GM19099 (cell line): ENCODE measurements at regions not wholly inside any gene's neighbourhood (a gene's known extent, or its start where the extent isn't known, plus 50 kb on each side); places are given as distances from the start of the nearest gene placed in this dataset.

Experiments used
- POLR2A ChIP-seq: IDR thresholded peaks from 3 replicates; pipeline ENCODE4 v1.6.1; 2011; ENCODE audit warnings: low read depth; ENCODE audit not compliant: insufficient read length; ENCODE audit errors: extremely low read depth

DNA sequence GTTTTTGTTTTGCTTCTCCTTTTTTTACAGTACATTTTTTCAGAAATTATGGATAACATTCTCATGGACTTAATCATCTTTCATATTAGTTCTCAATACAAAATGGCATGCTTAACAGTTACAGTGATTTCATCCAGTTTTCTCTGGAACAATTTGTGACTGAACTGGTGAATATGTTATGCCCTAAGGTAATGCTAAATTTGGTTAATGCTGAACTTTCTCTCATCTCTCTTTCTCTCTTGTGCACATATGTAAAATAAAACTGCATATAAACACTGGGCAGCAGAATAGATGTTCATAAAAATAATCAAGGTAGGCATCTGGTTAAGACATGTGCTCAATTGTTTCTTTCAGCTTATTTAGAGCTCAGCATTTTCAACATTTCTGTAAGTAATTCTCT, 196.3 kb upstream of the TMEFF2 start:
- no peak for TF ChIP-seq POLR2A

DNA sequence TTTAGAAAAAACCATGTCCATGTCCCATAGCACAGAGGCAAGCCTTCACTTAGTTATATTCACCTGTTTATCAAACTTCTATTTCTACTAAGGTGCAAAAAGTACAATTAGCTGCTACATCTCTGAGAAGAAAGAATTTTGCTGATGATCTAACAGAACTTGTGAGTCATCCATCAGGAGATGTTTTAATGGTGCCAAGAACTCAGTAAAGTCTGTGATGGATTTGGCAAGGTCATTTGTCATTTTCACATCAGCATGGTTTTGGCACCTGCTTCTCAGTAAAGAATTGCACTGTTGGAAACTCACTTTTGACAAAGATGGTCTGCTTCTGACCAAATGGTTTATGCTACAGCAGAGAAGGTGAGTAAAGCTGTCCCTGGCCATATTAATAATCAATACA, 195.7 kb upstream of the TMEFF2 start:
- no peak for TF ChIP-seq POLR2A

DNA sequence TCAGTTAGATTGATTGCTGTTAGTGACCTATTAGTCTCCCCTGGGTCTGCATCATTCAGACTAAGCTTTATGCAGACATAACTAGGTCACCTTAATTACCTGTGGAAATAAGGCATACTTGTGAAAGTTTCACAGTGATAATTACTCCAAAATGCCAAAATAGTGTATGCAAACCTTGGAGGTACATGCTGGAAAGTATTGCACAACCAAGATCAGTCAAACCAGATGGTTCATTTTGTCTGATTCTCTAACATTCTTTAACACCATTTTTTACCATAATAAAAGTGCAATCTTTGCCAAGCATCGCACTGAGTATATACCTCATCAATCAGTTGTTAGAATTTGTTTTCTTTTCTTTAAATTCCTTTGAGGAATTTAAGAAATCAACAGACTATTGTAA, 186.3 kb upstream of the TMEFF2 start:
- TF ChIP-seq POLR2A: no peak

DNA sequence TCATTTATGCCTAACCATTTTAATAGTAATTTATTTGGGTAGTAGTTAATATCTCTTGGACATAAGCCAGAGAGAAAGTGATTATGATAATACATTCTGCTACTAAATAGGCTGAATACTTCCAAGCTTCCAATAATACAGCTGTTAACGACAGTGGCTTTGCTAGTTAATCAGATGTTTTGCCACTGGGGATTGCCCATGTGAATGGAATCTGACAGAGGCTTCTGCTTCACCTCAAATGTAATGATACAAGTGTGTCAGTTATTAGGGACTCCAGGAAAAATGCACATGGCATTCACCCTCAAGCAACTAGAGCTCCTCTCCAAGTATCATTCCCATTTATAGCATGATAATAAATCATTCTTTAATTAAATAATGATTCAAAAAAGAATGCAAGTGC, 185.0 kb upstream of the TMEFF2 start:
- TF ChIP-seq POLR2A: no peak

DNA sequence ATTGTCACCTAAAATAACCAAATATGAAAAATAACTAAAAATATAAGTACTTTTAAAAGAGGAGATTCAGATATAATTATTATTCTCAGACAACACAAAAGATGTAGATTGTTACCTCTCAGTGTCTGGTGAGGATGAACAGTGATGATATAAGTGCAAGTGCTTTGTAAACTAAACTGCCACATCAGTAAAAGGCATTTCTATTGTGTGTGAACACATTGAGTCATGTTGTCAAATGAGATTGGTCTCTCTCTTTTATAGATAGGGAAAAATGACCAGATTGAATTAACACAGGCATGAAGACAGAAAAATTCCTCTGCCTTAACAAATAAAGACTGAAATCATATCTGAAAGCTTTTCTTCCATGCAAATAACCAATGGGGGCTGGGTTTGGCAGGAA, 182.4 kb upstream of the TMEFF2 start:
- TF ChIP-seq POLR2A: no peak

DNA sequence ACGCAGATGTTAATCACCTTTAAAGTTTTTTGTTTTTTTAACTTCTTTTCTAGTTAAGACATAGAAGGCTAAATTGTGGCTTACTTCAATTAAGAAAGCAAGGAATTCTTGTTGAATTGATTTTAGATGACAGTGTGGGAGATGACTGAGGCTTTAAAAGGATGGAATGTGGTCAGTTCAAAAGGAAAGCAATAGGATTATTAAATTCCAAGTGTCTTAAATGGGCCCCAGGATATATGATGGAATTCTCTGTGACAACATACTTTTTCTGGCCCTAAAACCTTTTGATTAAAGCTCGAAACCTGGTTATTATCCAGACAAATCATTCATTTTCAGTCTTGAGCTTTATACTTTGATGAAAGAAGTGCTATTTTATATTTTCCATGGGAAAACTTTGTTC, 179.0 kb upstream of the TMEFF2 start:
- TF ChIP-seq POLR2A: no peak

DNA sequence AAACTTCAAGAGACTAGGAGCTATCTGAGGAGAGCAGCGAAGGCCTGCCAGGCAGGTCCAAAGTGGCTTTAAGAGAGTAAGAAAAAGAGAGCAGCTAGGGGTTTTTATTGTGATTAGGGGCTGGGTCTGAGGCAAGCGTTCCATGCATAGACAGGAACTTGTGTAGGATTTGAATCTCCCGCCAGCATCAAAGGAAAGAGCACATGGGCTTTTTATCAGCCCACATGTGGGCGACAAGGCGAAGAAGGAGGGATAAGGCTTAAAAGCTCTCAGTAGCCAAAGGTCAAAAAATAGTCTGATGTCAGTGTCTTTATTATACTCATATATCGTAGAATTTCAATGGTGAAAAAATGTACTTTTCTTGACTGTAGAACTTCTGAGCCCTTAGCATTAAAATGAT, 178.5 kb upstream of the TMEFF2 start:
- TF ChIP-seq POLR2A: no peak

DNA sequence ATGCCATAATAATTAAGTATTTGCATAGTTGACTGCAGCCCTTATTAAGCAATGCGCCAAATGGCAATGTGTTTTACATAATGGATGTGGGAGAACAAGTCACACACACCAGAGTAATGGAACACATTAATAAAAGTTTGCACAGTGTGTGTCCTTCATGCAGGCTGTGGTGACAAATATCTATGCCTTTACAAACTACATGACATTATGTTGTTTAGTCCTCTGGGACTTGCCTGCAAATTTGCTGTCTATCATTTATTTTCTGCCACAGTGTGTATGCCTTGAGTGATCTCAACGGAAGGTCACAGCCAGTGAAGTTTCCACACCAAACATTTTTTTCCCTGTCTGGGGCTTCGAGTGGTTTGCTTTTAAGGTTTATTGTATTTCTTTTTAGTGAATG, 175.2 kb upstream of the TMEFF2 start:
- no peak for TF ChIP-seq POLR2A

DNA sequence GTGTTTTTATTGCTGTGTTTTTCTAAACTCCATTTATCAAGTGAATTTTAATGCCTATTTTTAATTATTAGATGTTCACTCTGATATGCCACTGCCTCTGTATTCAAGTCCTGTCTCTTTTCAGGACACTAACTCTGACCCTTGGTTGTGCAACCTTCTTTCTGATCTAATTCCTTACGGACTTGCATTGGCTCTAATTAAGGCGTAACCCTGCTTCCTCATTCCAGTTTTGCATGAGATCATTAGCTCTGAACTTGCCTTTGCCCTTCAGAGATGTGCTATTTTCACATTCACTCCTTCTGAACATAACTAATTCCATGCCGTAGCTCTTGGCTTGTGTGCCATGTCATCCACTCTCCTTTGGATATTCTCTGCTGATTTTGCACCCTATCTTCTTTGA, 162.5 kb upstream of the TMEFF2 start:
- no peak for TF ChIP-seq POLR2A

DNA sequence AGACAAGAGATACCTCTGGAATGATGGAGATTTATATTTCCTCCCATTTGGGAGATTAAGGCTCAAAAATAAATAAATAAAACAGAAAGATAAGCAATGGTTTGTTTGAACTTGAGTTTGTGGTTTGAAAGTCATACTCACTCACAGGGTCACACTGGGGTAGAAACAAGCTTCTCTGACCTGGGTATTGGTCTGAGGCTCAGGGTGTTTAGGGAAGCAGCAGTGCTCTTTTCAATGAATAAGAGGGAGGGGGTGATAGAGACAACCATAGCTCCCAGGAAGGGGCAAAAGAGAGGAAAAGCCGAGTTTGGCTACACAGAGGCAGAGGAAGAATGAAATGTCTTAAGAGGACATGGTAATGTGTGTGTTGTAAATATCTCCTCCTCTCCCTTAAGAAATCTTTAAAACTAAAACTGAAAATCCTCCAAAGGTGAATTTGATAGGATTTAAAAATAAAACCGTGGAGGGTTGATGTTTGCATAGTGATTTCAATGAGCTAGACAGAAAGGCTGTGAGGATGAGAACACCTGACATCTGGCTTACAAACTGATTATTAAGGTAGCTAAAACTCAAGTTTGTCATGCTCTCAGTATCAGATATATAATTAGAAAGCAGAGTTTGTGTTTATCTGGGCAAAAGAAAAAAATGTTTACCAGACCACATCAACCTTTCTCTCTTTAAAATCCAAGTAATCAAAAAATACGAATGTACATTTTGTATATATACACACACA, 159.9 kb upstream of the TMEFF2 start:
- TF ChIP-seq POLR2A: no peak

DNA sequence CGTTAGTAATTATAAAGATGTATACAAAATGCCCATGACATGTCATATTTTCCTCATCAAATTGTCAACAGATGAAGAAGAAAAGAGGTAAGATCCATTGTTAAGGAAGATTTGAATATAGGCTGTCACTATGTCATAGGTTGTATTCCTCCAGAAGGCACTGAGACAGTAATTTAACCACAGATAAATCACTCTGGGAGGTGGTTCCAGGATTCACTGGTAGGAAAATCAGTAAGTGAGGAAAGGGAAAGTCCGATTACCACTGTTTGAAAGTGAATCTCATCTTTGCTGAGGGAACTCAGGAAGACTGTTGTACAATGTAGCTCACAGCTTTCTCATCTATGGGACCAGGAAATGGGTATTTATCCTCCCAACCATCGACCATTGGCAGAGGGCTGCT, 152.8 kb upstream of the TMEFF2 start:
- no peak for TF ChIP-seq POLR2A

DNA sequence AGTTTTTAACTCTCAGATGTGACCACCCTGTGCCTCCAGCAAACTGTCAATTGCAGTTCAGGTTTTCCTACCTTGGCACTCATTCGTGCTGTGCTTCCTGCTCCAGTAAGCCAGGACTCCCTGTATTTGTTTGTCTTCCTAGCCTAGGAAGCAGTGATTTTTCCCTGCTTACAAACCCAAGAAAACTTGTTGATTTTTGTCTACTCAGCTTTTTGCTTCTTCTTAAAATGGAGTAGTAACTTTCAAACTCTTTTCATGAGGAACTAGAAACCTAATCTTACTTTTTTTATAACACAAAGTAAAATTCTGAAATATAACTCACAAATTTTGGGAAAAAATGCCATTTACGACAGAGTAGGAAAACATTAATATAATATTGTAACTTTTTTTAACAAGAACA, 150.6 kb upstream of the TMEFF2 start:
- TF ChIP-seq POLR2A: no peak

DNA sequence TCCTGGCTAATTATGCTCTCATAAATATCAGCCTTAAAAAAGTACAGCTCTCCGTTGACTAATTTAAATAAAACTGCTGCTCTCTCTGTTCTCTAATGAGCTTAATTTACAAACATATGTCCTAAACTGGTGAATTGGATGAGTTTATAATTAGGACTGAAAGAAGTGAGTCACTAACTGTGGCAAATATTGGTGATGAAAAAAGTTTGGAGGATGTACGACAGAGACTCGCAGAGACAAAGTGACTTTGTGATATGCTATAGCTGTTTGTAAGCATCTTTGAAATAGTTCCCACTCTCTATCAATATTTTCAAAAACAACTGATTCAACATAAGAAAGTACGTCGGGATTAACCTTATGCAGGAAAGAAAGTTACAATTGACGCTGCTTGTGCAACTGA, 138.9 kb upstream of the TMEFF2 start:
- TF ChIP-seq POLR2A: no peak

DNA sequence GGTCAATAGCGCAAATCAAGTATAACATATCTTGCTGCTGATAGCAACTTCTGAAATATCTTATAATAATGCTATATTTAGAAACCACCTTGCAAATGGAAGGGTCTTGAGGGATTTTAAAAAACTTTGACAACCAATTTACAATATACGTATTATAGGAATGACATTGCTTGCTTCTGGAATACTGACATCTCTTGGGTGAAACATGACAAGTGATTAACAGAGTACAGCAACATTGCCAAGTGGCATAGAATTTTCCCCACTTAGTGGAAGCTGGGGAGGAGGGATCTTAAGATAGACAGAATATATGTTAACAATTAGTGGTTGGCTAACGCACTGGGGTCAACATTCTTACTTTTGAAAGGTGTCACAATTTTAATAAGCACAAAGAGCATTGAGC, 133.6 kb upstream of the TMEFF2 start:
- TF ChIP-seq POLR2A: no peak

DNA sequence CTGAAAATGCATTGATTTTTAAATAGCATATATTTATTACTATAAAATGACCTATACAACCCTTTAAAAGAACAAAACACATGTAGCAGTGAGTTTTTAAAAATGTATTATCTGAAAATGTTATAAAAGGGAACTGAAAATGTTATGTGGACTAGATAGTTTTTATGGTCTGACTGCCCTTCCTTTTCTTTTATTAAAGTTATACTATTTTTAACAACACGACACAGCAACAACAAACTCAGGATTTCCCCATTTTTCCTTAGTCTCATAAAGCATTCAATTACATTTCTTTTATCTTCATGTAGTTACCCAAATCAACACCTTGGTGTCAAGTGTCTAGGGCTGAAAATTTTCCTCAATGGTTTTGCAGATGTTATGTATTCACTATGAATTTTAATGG, 132.8 kb upstream of the TMEFF2 start:
- TF ChIP-seq POLR2A: no peak

DNA sequence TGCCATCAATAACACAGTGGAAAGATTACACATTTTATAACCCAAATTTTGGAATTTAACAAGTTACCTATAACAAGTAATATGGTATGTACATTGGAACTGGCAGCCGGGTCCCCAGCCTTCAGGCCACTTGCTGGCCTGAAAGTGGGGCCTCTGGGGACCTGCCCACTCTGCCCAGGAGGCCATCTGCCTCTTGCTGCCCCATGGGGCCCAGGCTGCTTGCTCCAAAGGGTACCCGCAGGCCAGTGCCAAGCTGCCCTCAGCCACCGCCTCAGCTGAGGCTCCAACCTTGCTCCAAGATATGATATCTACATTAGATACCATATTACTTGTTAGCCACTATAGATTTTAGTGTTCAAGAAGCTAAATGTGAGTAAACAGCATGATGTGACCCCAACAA, 120.8 kb upstream of the TMEFF2 start:
- TF ChIP-seq POLR2A: no peak

DNA sequence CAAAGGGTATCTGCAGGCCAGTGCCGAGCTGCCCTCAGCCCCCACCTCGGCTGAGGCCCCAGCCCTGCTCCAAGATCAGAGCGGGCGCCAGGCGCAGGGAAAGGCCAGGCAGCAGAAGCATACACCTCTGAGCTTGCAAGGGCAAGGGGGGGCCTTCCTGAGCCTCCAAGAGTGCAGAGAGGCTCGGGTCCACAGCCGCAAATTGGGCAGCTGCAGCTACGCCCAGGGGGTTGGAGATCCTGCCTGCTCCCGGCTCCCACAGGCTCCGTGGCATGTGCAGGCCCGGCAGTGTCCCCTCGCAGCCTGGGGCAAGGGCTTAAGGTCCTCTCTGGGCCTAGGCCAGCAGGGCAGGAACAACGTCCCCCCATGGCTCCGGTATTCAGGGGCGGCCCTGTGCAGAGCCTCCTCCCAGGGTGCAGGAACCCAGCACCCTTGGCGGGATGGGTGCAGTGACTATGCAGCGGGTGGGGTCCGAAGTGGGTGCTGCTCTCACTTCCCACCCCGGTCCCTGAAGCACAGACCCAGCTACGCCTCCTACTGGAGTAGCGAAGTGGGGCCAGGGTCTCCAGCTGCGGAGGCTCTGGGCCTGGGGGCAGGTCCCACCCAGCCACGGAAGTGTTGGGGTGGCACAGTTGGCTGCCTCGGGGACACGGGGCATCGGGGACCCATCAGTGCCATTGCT, 120.2 kb upstream of the TMEFF2 start:
- TF ChIP-seq POLR2A: no peak
